ENCODE measurements at regions not wholly inside any gene's neighbourhood (a gene's known extent, or its start where the extent isn't known, plus 50 kb on each side); places are given as distances from the start of the nearest gene placed in this dataset.

- no peak for TF ChIP-seq SNAI2 (CRISPR knock-in tag; IDR thresholded peaks at IDR 0.05)
Measured at GRCh38 chr10:3420527-3421469, 248.2 kb upstream of the PITRM1 start (continued).

- no peak for TF ChIP-seq GLIS3 (CRISPR knock-in tag; IDR thresholded peaks at IDR 0.05)
- no peak for TF ChIP-seq ZNF565 (CRISPR knock-in tag; conservative IDR thresholded peaks at IDR 0.05; ENCODE audit: low read depth)
- no peak for TF ChIP-seq POU6F1 (CRISPR knock-in tag; IDR thresholded peaks at IDR 0.05; ENCODE audit: borderline replicate concordance, low read depth)
Measured at GRCh38 chr10:3419719-3420495, 247.3 kb upstream of the PITRM1 start.

GRCh38 chr10:3418926-3419325 is 246.3 kb upstream of the PITRM1 start:
- no peak for ATAC-seq
- TF ChIP-seq ZFP30 (CRISPR knock-in tag; IDR thresholded peaks at IDR 0.05): no peak

More at GRCh38 chr10:3419719-3420495, 247.3 kb upstream of the PITRM1 start:
- ATAC-seq: no peak

- no peak for ATAC-seq
Measured at GRCh38 chr10:3418041-3418754, 245.6 kb upstream of the PITRM1 start.

GRCh38 chr10:3417096-3417495 is 244.5 kb upstream of the PITRM1 start:
- TF ChIP-seq BACH2 (CRISPR knock-in tag; IDR thresholded peaks at IDR 0.05; ENCODE audit: borderline replicate concordance): no peak
- no peak for ATAC-seq

More at GRCh38 chr10:3418041-3418754, 245.6 kb upstream of the PITRM1 start:
- TF ChIP-seq CSRNP3 (CRISPR knock-in tag; IDR thresholded peaks at IDR 0.05): no peak
- TF ChIP-seq ISL1 (CRISPR knock-in tag; IDR thresholded peaks at IDR 0.05): peak; percentile 74
- no peak for TF ChIP-seq PPARA (CRISPR knock-in tag; IDR thresholded peaks at IDR 0.05; ENCODE audit: borderline replicate concordance)

GRCh38 chr10:3415878-3416605 is 243.5 kb upstream of the PITRM1 start:
- ATAC-seq: no peak

GRCh38 chr10:3415038-3415736 is 242.6 kb upstream of the PITRM1 start:
- ATAC-seq: no peak
- TF ChIP-seq CSRNP3 (CRISPR knock-in tag; IDR thresholded peaks at IDR 0.05): no peak
- no peak for TF ChIP-seq CSDC2 (CRISPR knock-in tag; IDR thresholded peaks at IDR 0.05)
- TF ChIP-seq ARNTL (CRISPR knock-in tag; IDR thresholded peaks at IDR 0.05; ENCODE audit: borderline replicate concordance, low read depth): no peak

More at GRCh38 chr10:3415878-3416605, 243.5 kb upstream of the PITRM1 start:
- TF ChIP-seq TOX (CRISPR knock-in tag; IDR thresholded peaks at IDR 0.05; ENCODE audit: borderline replicate concordance) (no peak), GLIS3 (CRISPR knock-in tag; IDR thresholded peaks at IDR 0.05) (no peak)
